Upper lobe of right lung (tissue), 1 donor: ENCODE measurements at regions not wholly inside any gene's neighbourhood (a gene's known extent, or its start where the extent isn't known, plus 50 kb on each side); places are given as distances from the start of the nearest gene placed in this dataset.

Experiments
- ATAC-seq: fragments of 200-7000 bp; cut with Tn5 transposase; one replicate; pipeline ENCODE4 v1.9.1; 2020; ENCODE audit warnings: mild to moderate bottlenecking, moderate library complexity
- DNase-seq: peaks from one replicate; pipeline ENCODE4 v3.0.0-alpha.2; 2020
- H3K27ac ChIP-seq: fragments of 200-600 bp; one replicate; pipeline ENCODE4 v1.8.0; 2022
- H3K27me3 ChIP-seq: fragments of 200-600 bp; one replicate; pipeline ENCODE4 v1.8.0; 2022; ENCODE audit warnings: mild to moderate bottlenecking
- H3K36me3 ChIP-seq: fragments of 200-600 bp; one replicate; pipeline ENCODE4 v1.8.0; 2022
- H3K4me1 ChIP-seq: fragments of 200-600 bp; one replicate; pipeline ENCODE4 v1.8.0; 2022
- H3K4me3 ChIP-seq: fragments of 200-600 bp; one replicate; pipeline ENCODE4 v1.8.0; 2022; ENCODE audit warnings: mild to moderate bottlenecking
- H3K9me3 ChIP-seq: fragments of 200-600 bp; one replicate; pipeline ENCODE4 v1.8.0; 2022
- intact Hi-C: fragments of 100-400 bp; cut with DNase I; formaldehyde crosslinking; loops from one replicate; pipeline ENCODE4 v1.11.0; 2022
- TF ChIP-seq, protein P1 (sequence below): fragments of 200-600 bp; IDR thresholded peaks from one replicate; pipeline ENCODE4 v1.8.0; 2022; ENCODE audit warnings: antibody characterized with exemption
- donor health status: DM: no; HTN: yes; CAD: no; lungs with severe emphysema.

DNA sequence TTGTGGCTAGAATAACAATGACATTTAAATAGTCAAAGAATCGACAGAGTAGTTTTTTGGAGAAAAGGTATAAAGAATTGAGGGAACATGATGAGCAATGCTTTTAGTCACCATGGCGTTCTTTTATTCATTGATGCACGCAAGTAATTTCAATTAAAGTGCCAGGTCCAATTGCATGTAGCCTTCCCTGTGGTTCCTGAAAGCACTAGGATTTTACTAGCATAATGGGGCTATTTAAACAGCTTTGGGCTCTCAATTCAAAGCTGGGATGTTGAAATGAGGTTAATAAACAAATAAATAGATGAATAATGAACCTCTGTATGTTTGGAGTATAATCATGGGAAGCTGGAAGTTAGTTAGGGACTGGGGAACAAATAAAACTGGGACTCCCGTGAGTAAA is 121.2 kb upstream of the GAP43 start:
- TF ChIP-seq, protein P1, sequence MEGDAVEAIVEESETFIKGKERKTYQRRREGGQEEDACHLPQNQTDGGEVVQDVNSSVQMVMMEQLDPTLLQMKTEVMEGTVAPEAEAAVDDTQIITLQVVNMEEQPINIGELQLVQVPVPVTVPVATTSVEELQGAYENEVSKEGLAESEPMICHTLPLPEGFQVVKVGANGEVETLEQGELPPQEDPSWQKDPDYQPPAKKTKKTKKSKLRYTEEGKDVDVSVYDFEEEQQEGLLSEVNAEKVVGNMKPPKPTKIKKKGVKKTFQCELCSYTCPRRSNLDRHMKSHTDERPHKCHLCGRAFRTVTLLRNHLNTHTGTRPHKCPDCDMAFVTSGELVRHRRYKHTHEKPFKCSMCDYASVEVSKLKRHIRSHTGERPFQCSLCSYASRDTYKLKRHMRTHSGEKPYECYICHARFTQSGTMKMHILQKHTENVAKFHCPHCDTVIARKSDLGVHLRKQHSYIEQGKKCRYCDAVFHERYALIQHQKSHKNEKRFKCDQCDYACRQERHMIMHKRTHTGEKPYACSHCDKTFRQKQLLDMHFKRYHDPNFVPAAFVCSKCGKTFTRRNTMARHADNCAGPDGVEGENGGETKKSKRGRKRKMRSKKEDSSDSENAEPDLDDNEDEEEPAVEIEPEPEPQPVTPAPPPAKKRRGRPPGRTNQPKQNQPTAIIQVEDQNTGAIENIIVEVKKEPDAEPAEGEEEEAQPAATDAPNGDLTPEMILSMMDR, result no peak
- Histone ChIP-seq H3K36me3 (no peaks in the 10 kb centered on the region), H3K4me1 (no peaks in the 10 kb centered on the region), H3K9me3 (no peaks in the 10 kb centered on the region), H3K27me3 (no peaks in the 10 kb centered on the region), H3K4me3 (no peak overlapping the region), H3K27ac (no peak overlapping the region)
- intact Hi-C loops, result no loop called here
- no peak for DNase-seq
- ATAC-seq, result no peak

- DNase-seq (no peak), ATAC-seq (no peak)
- intact Hi-C loops, result no loop called here
- no peaks in the 10 kb centered on the region for H3K9me3 ChIP-seq
- no peak overlapping the region for H3K27ac ChIP-seq
- H3K36me3 ChIP-seq, result no peaks in the 10 kb centered on the region
- no peaks in the 10 kb centered on the region for H3K4me1 ChIP-seq
- TF ChIP-seq, protein P1, result no peak
- H3K27me3 ChIP-seq, result no peaks in the 10 kb centered on the region
- no peak overlapping the region for H3K4me3 ChIP-seq
Measured at GRCh38 chr3:115503394-115503793, 119.9 kb upstream of the GAP43 start.

DNA sequence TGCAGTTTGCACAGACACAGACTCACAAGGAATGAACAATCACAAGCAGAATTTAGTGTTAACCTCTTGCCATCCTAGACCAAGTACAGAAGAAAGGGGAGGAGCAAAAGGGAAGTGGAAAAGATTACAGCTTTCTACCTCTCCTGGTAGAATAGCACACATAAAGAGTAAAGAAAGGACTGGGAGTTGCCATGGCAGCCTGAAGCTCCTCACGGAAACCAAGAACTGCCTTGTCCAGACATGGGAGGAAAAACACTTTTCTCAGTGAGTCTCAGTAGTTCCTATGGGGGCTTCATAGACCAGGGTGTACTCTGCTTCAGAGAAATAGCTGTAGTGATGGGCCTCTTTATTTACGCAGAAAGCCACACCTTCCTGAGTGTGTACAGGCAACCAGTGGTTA is 114.7 kb upstream of the GAP43 start:
- H3K4me1 ChIP-seq, result no peaks in the 10 kb centered on the region
- no peaks in the 10 kb centered on the region for H3K36me3 ChIP-seq
- no peak for ATAC-seq
- DNase-seq, result no peak
- TF ChIP-seq, protein P1, result no peak
- H3K27me3 ChIP-seq, result no peaks in the 10 kb centered on the region
- H3K27ac ChIP-seq, result no peak overlapping the region
- H3K9me3 ChIP-seq, result no peaks in the 10 kb centered on the region
- no peak overlapping the region for H3K4me3 ChIP-seq
- intact Hi-C loops, result no loop called here

DNA sequence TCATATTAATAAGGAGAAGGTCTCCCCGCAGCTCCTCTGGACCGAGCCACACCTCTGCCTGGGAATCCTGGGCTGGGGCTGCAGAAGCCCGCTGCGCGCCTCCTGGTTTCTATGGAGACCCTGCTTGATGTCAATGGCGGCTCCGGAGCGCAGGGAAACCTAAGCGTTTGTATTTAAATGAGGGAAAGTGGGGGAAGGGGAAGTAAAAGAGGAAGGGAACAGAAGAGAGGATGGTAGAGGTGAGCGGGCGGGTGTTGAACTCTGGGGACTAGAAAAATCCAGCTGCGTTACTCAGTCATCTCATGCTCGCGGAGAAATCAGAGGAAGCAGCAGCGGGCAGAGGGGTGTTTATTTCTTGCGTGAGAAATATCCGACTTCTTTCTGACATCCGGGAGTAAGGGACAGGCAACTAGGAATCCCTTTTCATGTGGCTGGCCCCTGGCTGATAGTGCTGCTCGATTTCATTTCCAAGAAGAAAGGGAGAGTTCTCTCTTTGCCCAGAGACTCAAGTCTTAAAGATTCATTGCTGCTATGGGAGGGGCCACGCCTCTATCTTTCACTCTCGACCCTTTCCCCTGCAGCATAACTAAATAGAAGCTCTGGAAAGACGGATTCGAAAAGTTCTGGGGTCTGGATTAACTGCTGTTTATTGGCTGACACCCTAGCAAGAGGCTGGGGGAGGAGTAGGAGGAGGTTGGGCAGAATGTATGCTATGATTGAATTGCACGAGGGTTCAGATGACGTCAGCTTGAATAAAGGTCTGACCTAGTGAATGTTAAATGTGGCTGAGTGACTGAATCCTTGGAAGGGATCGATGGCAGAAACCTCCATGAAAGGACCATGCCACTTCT is 110.5 kb upstream of the GAP43 start:
- DNase-seq, result peak; percentile 69

GRCh38 chr3:115513416-115513800 is 109.9 kb upstream of the GAP43 start:
- Histone ChIP-seq H3K36me3 (no peaks in the 10 kb centered on the region), H3K9me3 (no peaks in the 10 kb centered on the region), H3K4me1 (no peaks in the 10 kb centered on the region), H3K27me3 (no peaks in the 10 kb centered on the region), H3K4me3 (peak overlapping the region; percentile 47), H3K27ac (no peak overlapping the region)
- TF ChIP-seq, protein P1, result no peak
- ATAC-seq, result no peak
- intact Hi-C loops, result no loop called here
- no peak for DNase-seq

More for the DNA sequence above, 110.5 kb upstream of the GAP43 start:
- peak; percentile 53 for ATAC-seq
- Histone ChIP-seq H3K4me1 (no peaks in the 10 kb centered on the region), H3K36me3 (no peaks in the 10 kb centered on the region), H3K27me3 (no peaks in the 10 kb centered on the region), H3K4me3 (peak overlapping the region; percentile 47), H3K27ac (no peak overlapping the region), H3K9me3 (no peaks in the 10 kb centered on the region)
- intact Hi-C loops, result no loop called here
- TF ChIP-seq, protein P1, result no peak
